Testis (tissue), 2 donors: ENCODE measurements at regions not wholly inside any gene's neighbourhood (a gene's known extent, or its start where the extent isn't known, plus 50 kb on each side); places are given as distances from the start of the nearest gene placed in this dataset.

ENCODE experiments used
- POLR2A ChIP-seq: fragments of 450-650 bp; IDR thresholded peaks from one replicate; pipeline ENCODE4 v1.6.1; 2017; ENCODE audit warnings: antibody characterized with exemption, mild to moderate bottlenecking, moderate library complexity
- TF ChIP-seq, protein P1 (sequence below), 3 experiments: fragments of 450-650 bp in 2 of 3; fragments of 200-600 bp in 1 of 3; sonication (generic) in 1 of 3; IDR thresholded peaks; one replicate each; pipeline ENCODE4 v1.5.1; 2016 to 2019; ENCODE audit warnings: antibody characterized with exemption in 3 of 3, mild to moderate bottlenecking in 2 of 3, moderate library complexity in 1 of 3

DNA sequence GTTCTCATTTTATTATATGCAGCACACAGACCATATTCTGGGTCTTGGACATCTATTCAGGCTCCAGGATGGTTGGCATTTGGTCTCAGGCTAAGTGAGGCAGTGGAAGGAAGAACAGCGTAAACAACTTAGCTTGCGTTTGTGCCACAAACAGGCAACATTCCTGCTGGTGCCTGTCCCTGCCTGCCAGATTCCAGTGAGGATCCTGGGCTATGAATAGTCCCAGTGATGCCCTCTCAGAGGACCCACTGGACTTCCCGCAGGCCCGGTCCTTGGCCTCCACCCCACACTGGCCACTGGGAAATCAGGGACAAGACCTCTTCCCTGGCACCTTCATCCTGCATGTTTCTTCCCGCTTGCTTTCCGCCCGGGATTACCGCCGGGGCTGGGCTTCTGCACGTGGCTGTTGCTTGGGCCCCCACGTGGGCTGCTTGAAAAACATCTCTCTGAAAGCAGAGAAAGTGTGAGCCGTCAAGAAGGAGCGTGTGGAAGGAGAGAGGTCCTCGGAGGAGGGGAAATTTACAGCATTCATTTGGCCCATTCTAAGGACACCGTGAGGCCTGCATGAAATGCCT is 145.1 kb upstream of the WNT4 start:
- TF ChIP-seq, protein P1, sequence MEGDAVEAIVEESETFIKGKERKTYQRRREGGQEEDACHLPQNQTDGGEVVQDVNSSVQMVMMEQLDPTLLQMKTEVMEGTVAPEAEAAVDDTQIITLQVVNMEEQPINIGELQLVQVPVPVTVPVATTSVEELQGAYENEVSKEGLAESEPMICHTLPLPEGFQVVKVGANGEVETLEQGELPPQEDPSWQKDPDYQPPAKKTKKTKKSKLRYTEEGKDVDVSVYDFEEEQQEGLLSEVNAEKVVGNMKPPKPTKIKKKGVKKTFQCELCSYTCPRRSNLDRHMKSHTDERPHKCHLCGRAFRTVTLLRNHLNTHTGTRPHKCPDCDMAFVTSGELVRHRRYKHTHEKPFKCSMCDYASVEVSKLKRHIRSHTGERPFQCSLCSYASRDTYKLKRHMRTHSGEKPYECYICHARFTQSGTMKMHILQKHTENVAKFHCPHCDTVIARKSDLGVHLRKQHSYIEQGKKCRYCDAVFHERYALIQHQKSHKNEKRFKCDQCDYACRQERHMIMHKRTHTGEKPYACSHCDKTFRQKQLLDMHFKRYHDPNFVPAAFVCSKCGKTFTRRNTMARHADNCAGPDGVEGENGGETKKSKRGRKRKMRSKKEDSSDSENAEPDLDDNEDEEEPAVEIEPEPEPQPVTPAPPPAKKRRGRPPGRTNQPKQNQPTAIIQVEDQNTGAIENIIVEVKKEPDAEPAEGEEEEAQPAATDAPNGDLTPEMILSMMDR (IDR thresholded peaks at IDR 0.05): no peak
- no peak for TF ChIP-seq POLR2A
